B cell (primary cell): ENCODE measurements at regions not wholly inside any gene's neighbourhood (a gene's known extent, or its start where the extent isn't known, plus 50 kb on each side); places are given as distances from the start of the nearest gene placed in this dataset.

ENCODE experiments used
- ATAC-seq: fragments of 200-7000 bp; cut with Tn5 transposase; one replicate; pipeline ENCODE4 v1.10.0; 2021; ENCODE audit warnings: low read depth, mild to moderate bottlenecking, moderate number of reproducible peaks, moderate library complexity
- CTCF ChIA-PET: fragments of 350-600 bp; sonication (Branson Sonifier 250); formaldehyde crosslinking; loops from one replicate; lab custom pipeline; 2021; ENCODE audit warnings: antibody characterized with exemption, inconsistent platforms; lab: Charles Lee
- POLR2A ChIA-PET: fragments of 350-600 bp; sonication (Branson Sonifier 250); formaldehyde crosslinking; loops from one replicate; lab custom pipeline; 2021; ENCODE audit warnings: antibody characterized with exemption; lab: Charles Lee
- DNase-seq: peaks from one replicate; pipeline ENCODE4 v3.0.0; 2013
- H2AFZ ChIP-seq: 2 replicates; pipeline ENCODE4 v1.6.1; 2012; ENCODE audit warnings: mild to moderate bottlenecking, low read depth, low read length; ENCODE audit not compliant: insufficient read depth, poor library complexity, severe bottlenecking
- H3K27ac ChIP-seq, 2 donors: 1 replicate in 1 of 2; 2 replicates in 1 of 2; pipeline ENCODE4 v1.5.1; 2012 to 2013; ENCODE audit warnings: low read length in 2 of 2, mild to moderate bottlenecking in 2 of 2, moderate library complexity in 1 of 2
- H3K27me3 ChIP-seq, 4 experiments: fragments of 200-600 bp in 1 of 4; sonication (generic) in 1 of 4; replicated peaks in 1 of 4; 1 replicate in 2 of 4; 2 replicates in 2 of 4; pipeline versions ENCODE4 v1.6.1 to v1.7.0; 2013 to 2016; ENCODE audit warnings: low read length in 3 of 4, mild to moderate bottlenecking in 2 of 4, mixed read lengths in 1 of 4, moderate library complexity in 1 of 4; ENCODE audit not compliant: insufficient read depth in 4 of 4, control insufficient read depth in 3 of 4; ENCODE audit errors: control extremely low read depth in 1 of 4
- H3K36me3 ChIP-seq, 2 experiments: replicated peaks in 1 of 2; 1 replicate in 1 of 2; 2 replicates in 1 of 2; pipeline versions ENCODE4 v1.6.1 to v1.7.1; 2013; ENCODE audit warnings: low read length in 1 of 2; ENCODE audit not compliant: insufficient read depth in 2 of 2, control insufficient read depth in 1 of 2; ENCODE audit errors: control extremely low read depth in 1 of 2, extremely low read depth in 1 of 2
- H3K4me1 ChIP-seq, 2 donors: fragments of 200-600 bp in 1 of 2; sonication (generic) in 1 of 2; 1 replicate in 1 of 2; 2 replicates in 1 of 2; pipeline versions ENCODE4 v1.5.1 to v1.6.1; 2013 to 2017; ENCODE audit warnings: low read length in 2 of 2; ENCODE audit not compliant: control insufficient read depth in 2 of 2, insufficient read depth in 2 of 2
- H3K4me2 ChIP-seq: replicated peaks from 2 replicates; pipeline ENCODE3; 2012; ENCODE audit warnings: mild to moderate bottlenecking, low read depth, low read length; ENCODE audit not compliant: poor library complexity, severe bottlenecking
- H3K4me3 ChIP-seq, 5 experiments: fragments of 200-600 bp in 1 of 5; sonication (generic) in 1 of 5; 1 replicate in 3 of 5; 2 replicates in 2 of 5; pipeline versions ENCODE4 v1.5.1 to v1.7.0; 2011 to 2016; ENCODE audit warnings: low read length in 4 of 5, mild to moderate bottlenecking in 4 of 5, low read depth in 2 of 5, control low read depth in 1 of 5, moderate library complexity in 1 of 5; ENCODE audit not compliant: insufficient read depth in 1 of 5; ENCODE audit errors: control extremely low read depth in 1 of 5, extremely low read depth in 1 of 5
- H3K79me2 ChIP-seq: fragments of 200-600 bp; sonication (generic); one replicate; pipeline ENCODE4 v1.6.0; 2016; ENCODE audit warnings: low read length; ENCODE audit not compliant: control insufficient read depth, insufficient read depth
- H3K9ac ChIP-seq: fragments of 200-600 bp; sonication (generic); 2 replicates; pipeline ENCODE4 v1.6.1; 2017; ENCODE audit warnings: mild to moderate bottlenecking, low read length, moderate library complexity
- H3K9me3 ChIP-seq, 3 donors: one replicate each; pipeline versions ENCODE4 v1.6.1 to v1.7.1; 2013; ENCODE audit warnings: low read length in 2 of 3; ENCODE audit not compliant: control insufficient read depth in 2 of 3, insufficient read depth in 1 of 3; ENCODE audit errors: control extremely low read depth in 1 of 3
- H4K20me1 ChIP-seq: 2 replicates; pipeline ENCODE4 v1.6.0; 2012; ENCODE audit warnings: mild to moderate bottlenecking, low read length; ENCODE audit not compliant: insufficient read depth, control insufficient read depth, poor library complexity, severe bottlenecking
- H3K27ac Mint-ChIP-seq: one replicate; pipeline ENCODE4 v1.8.0; 2021; ENCODE audit warnings: mixed read lengths
- H3K27me3 Mint-ChIP-seq: one replicate; pipeline ENCODE4 v1.8.0; 2021; ENCODE audit warnings: mixed read lengths
- H3K4me1 Mint-ChIP-seq: one replicate; pipeline ENCODE4 v1.8.0; 2021; ENCODE audit warnings: mixed read lengths
- H3K4me3 Mint-ChIP-seq: one replicate; pipeline ENCODE4 v1.8.0; 2021; ENCODE audit warnings: mixed read lengths
- H3K9me3 Mint-ChIP-seq: one replicate; pipeline ENCODE4 v1.8.0; 2022; ENCODE audit warnings: mixed read lengths; ENCODE audit not compliant: insufficient read depth
- CTCF ChIP-seq: fragments of 200-600 bp; IDR thresholded peaks from one replicate; pipeline ENCODE4 v1.8.0; 2022; ENCODE audit warnings: antibody characterized with exemption, mild to moderate bottlenecking
- EZH2 ChIP-seq: IDR thresholded peaks from 2 replicates; pipeline ENCODE4 v1.6.1; 2012; ENCODE audit warnings: borderline replicate concordance, low read depth, mild to moderate bottlenecking, moderate library complexity, low read length; ENCODE audit not compliant: insufficient read depth, poor library complexity, severe bottlenecking
- WGBS: methylation state at CpG from one replicate; pipeline ENCODE4 v1.1.5; 2013; ENCODE audit warnings: missing lambda C conversion rate; ENCODE audit not compliant: insufficient coverage; 5-methylcytosine and 5-hydroxymethylcytosine counted together
- intact Hi-C: fragments of 100-400 bp; cut with micrococcal nuclease; formaldehyde crosslinking; loops from one replicate; pipeline ENCODE4 v1.10.0; 2022

- CTCF ChIA-PET = no interaction called here
- WGBS = 80% methylated on average over 1 of the region's 1 CpG
- Histone ChIP-seq H3K27me3 (no peaks in the 10 kb centered on the region), H3K4me2 (no peak overlapping the region), H3K9me3 (no peaks in the 10 kb centered on the region), H3K9ac (no peak overlapping the region), H3K4me3 (no peak overlapping the region), H3K79me2 (no peaks in the 10 kb centered on the region), H3K4me1 (no peaks in the 10 kb centered on the region), H3K27ac (no peak overlapping the region), H4K20me1 (no peaks in the 10 kb centered on the region), H2AFZ (no peak overlapping the region), H3K36me3 (no peaks in the 10 kb centered on the region)
- Mint-ChIP-seq H3K4me3 (no peak overlapping the region), H3K27ac (no peak overlapping the region), H3K9me3 (no peaks in the 10 kb centered on the region), H3K4me1 (no peaks in the 10 kb centered on the region), H3K27me3 (peaks cover 8% of the 10 kb centered on the region)
- TF ChIP-seq EZH2 = no peak
- POLR2A ChIA-PET = no interaction called here
- ATAC-seq (no peak), DNase-seq (no peak)
- intact Hi-C loops = no loop called here
Observed at GRCh38 chrX:16461968-16462367, 188.0 kb upstream of the S100G start.

GRCh38 chrX:16462912-16463311 is 187.0 kb upstream of the S100G start:
- Histone ChIP-seq H3K27me3 (no peaks in the 10 kb centered on the region), H3K9ac (no peak overlapping the region), H3K9me3 (no peaks in the 10 kb centered on the region), H3K4me2 (no peak overlapping the region), H3K4me1 (no peaks in the 10 kb centered on the region), H3K4me3 (no peak overlapping the region), H3K36me3 (no peaks in the 10 kb centered on the region), H4K20me1 (no peaks in the 10 kb centered on the region), H3K27ac (no peak overlapping the region), H2AFZ (no peak overlapping the region), H3K79me2 (no peaks in the 10 kb centered on the region)
- intact Hi-C loops = no loop called here
- H3K4me3 Mint-ChIP-seq = no peak overlapping the region
- no peak for ATAC-seq
- peaks cover 8% of the 10 kb centered on the region for H3K27me3 Mint-ChIP-seq
- POLR2A ChIA-PET = no interaction called here
- 93% methylated on average over 4 of the region's 6 CpGs for WGBS
- no peak for DNase-seq
- H3K27ac Mint-ChIP-seq = no peak overlapping the region
- TF ChIP-seq CTCF (no peak), EZH2 (no peak)
- no peaks in the 10 kb centered on the region for H3K9me3 Mint-ChIP-seq
- no peaks in the 10 kb centered on the region for H3K4me1 Mint-ChIP-seq
- CTCF ChIA-PET = no interaction called here
